ENCODE measurements at regions not wholly inside any gene's neighbourhood (a gene's known extent, or its start where the extent isn't known, plus 50 kb on each side); places are given as distances from the start of the nearest gene placed in this dataset.
"Not testable (repeated sequence)": the region's sequence is repeated elsewhere in the genome, so short reads cannot be mapped to it uniquely, and the experiment has no call there.

DNA sequence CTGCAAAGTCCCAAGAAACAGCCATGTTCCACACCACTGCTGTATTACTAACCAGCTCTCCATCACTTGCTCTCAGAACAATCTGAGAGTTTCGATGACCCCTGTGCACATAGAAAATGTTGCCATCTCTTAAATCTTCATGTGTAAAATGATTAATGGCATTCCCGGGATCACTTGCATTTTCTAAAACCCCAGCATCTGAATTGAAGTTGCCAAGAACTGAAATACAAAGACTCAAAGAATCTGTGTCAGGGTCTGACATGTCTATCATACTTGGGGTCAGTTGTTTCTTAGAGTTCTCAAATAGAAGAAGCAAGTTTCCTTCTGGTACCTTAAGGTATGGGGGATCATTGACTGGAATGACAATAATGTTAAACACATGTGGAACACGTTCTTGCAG is 115.1 kb downstream of the ESM1 start:
- TF ChIP-seq, protein P1, sequence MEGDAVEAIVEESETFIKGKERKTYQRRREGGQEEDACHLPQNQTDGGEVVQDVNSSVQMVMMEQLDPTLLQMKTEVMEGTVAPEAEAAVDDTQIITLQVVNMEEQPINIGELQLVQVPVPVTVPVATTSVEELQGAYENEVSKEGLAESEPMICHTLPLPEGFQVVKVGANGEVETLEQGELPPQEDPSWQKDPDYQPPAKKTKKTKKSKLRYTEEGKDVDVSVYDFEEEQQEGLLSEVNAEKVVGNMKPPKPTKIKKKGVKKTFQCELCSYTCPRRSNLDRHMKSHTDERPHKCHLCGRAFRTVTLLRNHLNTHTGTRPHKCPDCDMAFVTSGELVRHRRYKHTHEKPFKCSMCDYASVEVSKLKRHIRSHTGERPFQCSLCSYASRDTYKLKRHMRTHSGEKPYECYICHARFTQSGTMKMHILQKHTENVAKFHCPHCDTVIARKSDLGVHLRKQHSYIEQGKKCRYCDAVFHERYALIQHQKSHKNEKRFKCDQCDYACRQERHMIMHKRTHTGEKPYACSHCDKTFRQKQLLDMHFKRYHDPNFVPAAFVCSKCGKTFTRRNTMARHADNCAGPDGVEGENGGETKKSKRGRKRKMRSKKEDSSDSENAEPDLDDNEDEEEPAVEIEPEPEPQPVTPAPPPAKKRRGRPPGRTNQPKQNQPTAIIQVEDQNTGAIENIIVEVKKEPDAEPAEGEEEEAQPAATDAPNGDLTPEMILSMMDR (IDR thresholded peaks at IDR 0.05): no peak
- intact Hi-C loops (cut with micrococcal nuclease): no loop called here
- CTCF ChIA-PET: interaction anchor here (0.9 to 1.6 kb wide), 2 partner anchors 10 to 353 kb away, joined by 3 to 9 read pairs; partner anchors contain the start of gene SNX18
- DNase-seq (no peak), ATAC-seq (ENCODE audit: low read depth) (no peak)
- no peaks in the 10 kb centered on the region for H3K36me3 Mint-ChIP-seq (ENCODE audit: low read depth)
- POLR2A ChIA-PET: no interaction called here
- H3K9me3 Mint-ChIP-seq: no peaks in the 10 kb centered on the region
- H3K4me1 Mint-ChIP-seq: peaks cover 4% of the 10 kb centered on the region
- no peak overlapping the region for H3K27ac Mint-ChIP-seq
- no peak overlapping the region for H3K4me3 Mint-ChIP-seq
- peaks cover 27% of the 10 kb centered on the region for H3K27me3 Mint-ChIP-seq

DNA sequence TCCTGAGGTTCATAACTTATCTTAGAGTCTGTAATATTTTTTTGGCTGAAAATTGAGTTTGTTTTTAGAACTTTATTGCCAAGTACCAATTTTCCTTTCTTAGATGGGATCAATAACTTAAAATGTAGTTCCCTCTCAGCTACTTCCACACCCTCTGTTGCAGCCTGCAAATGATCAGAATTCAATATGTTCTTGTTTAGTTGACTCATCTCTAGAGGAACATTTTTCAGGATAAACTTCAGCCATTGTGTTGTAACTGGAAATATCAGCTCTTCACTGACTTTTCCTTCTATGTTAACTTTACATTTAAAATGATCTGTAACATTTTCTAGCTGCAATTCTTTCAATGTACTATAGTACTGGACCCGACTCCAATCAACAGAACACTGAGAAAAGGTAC is 115.7 kb downstream of the ESM1 start:
- ATAC-seq (ENCODE audit: low read depth): no peak
- Mint-ChIP-seq H3K27me3 (peaks cover 27% of the 10 kb centered on the region), H3K27ac (no peak overlapping the region), H3K4me1 (peaks cover 4% of the 10 kb centered on the region), H3K4me3 (no peak overlapping the region), H3K9me3 (no peaks in the 10 kb centered on the region), H3K36me3 (ENCODE audit: low read depth) (no peaks in the 10 kb centered on the region)
- intact Hi-C loops (cut with micrococcal nuclease): no loop called here
- ChIA-PET POLR2A (no interaction called here), CTCF (interaction anchor here (0.9 to 1.6 kb wide), 2 partner anchors 9 to 352 kb away, joined by 3 to 9 read pairs; partner anchors contain the start of gene SNX18)
- no peak for DNase-seq
- TF ChIP-seq, protein P1 (IDR thresholded peaks at IDR 0.05): no peak

DNA sequence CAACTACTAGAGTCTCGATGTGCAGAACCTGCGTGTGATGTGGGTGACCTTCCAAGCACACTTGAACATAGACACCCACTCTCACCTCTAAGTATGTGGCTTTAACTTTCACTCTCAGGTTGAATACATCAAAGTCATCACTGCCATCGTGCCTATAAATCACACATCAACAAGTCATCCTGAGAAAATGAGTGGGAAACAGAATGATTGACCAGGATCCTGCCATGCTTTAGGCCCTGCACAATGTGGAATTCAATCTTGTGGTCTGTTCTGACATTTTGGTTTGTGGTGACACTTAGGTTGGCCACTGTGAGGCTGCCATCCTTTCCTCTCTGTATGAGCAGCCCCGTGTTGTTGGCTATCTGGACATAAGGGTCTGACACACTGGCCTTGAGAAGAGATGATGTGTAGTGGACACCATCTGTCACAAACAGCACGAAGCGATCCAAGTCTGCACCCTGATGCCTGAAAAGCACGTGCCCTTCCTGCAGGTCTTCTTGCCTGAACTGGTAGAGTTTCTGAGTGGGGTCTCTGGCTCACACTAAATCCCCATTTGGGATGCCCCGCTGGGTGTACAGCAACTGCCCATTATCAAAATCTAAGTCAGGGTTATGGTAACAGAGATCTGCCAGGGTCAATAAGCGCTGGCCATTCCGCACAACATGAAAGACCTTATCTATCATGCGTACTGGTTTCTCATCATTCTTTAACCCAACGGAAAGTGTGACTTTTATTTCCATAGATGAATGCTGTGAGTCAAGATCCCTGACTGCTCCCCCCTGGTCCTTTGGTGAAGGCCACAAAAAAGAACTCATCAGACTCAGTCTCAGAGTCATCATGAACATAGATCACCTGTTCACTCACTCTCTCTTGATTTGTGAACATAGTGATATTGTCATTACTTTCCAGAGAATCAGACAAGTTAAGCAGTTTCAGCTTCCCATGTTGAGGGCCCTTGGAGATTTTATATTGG is 116.6 kb downstream of the ESM1 start:
- DNase-seq (no peak), ATAC-seq (ENCODE audit: low read depth) (no peak)
- Mint-ChIP-seq H3K27ac (no peak overlapping the region), H3K9me3 (no peaks in the 10 kb centered on the region), H3K36me3 (ENCODE audit: low read depth) (no peaks in the 10 kb centered on the region), H3K27me3 (peaks cover 27% of the 10 kb centered on the region), H3K4me1 (peaks cover 4% of the 10 kb centered on the region), H3K4me3 (no peak overlapping the region)
- POLR2A ChIA-PET: no interaction called here
- CTCF ChIA-PET: interaction anchor here (1.6 to 5.8 kb wide), 2 partner anchors 351 to 352 kb away, joined by 9 to 128 read pairs; partner anchors contain the start of gene SNX18
- TF ChIP-seq, protein P1 (IDR thresholded peaks at IDR 0.05): no peak
- intact Hi-C loops (cut with micrococcal nuclease): no loop called here

DNA sequence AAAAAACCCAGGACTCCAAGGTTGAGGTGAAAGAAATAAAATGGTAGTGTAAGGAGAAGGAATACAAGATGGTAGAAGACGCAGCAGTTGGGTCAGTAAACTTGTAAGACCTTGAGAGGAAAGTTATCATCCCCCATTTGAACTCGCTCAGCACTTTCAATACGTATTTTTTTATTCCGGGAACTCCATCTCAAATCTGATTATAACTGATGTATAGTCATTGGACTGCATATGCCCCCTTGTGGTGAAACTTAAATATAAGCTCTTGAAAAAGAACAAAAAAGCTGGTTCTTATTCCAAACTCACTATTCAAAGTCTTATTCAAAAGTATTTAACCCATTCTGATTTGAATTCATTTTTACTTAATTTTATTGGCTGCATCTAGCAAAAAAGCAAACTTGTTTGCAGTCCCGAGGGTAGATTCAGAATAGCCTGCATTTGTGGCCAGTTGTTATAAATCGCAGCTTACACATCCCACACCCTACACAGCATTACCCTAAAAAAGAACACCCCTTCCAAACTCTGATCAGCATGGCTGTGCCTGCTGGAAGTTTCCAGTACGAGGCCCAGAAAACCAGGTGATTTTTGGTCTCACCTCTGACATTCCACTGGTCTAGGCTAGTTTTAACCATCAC is 118.0 kb downstream of the ESM1 start:
- no peaks in the 10 kb centered on the region for H3K9me3 Mint-ChIP-seq
- ATAC-seq (ENCODE audit: low read depth): peak; percentile 77
- peak overlapping the region; percentile 53 for H3K4me3 Mint-ChIP-seq
- TF ChIP-seq, protein P1 (IDR thresholded peaks at IDR 0.05): no peak
- H3K36me3 Mint-ChIP-seq (ENCODE audit: low read depth): no peaks in the 10 kb centered on the region
- intact Hi-C loops (cut with micrococcal nuclease): loop anchor here (1.0 to 2.0 kb wide), 5 partner anchors 22 to 624 kb away; partner anchors contain the start of genes ARL15 and SNX18
- H3K27me3 Mint-ChIP-seq: peaks cover 29% of the 10 kb centered on the region
- no peak for DNase-seq
- ChIA-PET CTCF (interaction anchor here (0.7 to 5.8 kb wide), 26 partner anchors 12 to 624 kb away, joined by 3 to 128 read pairs (median 4); partner anchors contain the start of gene SNX18), POLR2A (interaction anchor here (0.5 to 2.2 kb wide), 2 partner anchors 22 to 349 kb away, joined by 3 to 24 read pairs; partner anchors contain the start of gene SNX18)
- H3K4me1 Mint-ChIP-seq: peaks cover 4% of the 10 kb centered on the region
- no peak overlapping the region for H3K27ac Mint-ChIP-seq

DNA sequence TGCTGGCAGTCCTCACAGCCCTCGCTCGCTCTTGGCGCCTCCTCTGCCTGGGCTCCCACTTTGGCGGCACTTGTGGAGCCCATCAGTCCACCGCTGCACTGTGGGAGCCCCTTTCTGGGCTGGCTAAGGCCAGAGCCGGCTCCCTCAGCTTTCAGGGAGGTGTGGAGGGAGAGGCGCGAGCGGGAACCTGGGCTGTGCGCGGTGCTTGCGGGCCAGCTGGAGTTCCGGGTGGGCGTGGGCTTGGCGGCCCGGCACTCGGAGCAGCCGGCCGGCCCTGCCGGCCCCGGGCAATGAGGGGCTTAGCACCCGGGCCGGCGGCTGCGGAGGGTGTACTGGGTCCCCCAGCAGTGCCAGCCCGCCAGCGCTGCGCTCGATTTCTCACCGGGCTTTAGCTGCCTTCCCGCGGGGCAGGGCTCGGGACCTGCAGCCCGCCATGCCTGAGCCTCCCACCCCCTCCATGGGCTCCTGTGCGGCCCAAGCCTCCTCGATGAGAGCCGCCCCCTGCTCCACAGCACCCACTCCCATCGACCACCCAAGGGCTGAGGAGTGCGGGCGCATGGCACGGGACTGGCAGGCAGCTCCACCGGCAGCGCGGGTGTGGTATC is 120.4 kb downstream of the ESM1 start:
- H3K9me3 Mint-ChIP-seq; intact Hi-C loops (cut with micrococcal nuclease); H3K27ac Mint-ChIP-seq; H3K36me3 Mint-ChIP-seq (ENCODE audit: low read depth); DNase-seq; POLR2A ChIA-PET; H3K4me3 Mint-ChIP-seq; H3K4me1 Mint-ChIP-seq; ATAC-seq (ENCODE audit: low read depth): not testable (repeated sequence)
- peaks cover 32% of the 10 kb centered on the region for H3K27me3 Mint-ChIP-seq
- CTCF ChIA-PET: interaction anchor here (2.7 to 5.8 kb wide), 3 partner anchors 20 to 422 kb away, joined by 25 to 128 read pairs (median 33); partner anchors contain the start of gene SNX18

All from activated B cell treated with CpG ODN at 0.5 μM for 24 hours (primary cell).